ENCODE measurements at regions not wholly inside any gene's neighbourhood (a gene's known extent, or its start where the extent isn't known, plus 50 kb on each side); places are given as distances from the start of the nearest gene placed in this dataset.

DNA sequence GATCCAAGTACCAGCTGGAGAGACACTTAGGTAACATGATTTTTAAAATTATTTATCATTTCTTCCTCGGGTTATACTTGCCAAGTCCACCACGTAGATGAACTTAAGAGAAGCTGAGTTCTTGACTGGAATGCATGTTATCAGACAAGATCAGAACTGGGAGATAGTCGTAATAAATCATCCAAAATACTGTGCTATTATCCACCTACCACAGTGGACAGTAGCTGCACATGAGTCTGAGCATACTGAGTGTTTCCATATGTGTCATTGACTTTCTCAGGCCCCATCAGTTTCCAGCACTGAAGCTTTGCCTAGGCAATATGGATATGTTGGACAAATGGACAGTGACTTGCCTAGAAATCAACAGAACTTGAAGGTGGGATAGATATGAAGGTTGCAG is 77.9 kb upstream of the RRP15 start:
- TF ChIP-seq POLR2AphosphoS5 (IDR thresholded peaks at IDR 0.05; ENCODE audit: low read length) (no peak), POLR2A (IDR thresholded peaks at IDR 0.05; ENCODE audit: low read depth, low read length) (no peak), SUPT20H (IDR thresholded peaks at IDR 0.05; ENCODE audit: borderline replicate concordance, control insufficient read depth, low read depth, low read length) (no peak)
- TF ChIP-seq, protein P1, sequence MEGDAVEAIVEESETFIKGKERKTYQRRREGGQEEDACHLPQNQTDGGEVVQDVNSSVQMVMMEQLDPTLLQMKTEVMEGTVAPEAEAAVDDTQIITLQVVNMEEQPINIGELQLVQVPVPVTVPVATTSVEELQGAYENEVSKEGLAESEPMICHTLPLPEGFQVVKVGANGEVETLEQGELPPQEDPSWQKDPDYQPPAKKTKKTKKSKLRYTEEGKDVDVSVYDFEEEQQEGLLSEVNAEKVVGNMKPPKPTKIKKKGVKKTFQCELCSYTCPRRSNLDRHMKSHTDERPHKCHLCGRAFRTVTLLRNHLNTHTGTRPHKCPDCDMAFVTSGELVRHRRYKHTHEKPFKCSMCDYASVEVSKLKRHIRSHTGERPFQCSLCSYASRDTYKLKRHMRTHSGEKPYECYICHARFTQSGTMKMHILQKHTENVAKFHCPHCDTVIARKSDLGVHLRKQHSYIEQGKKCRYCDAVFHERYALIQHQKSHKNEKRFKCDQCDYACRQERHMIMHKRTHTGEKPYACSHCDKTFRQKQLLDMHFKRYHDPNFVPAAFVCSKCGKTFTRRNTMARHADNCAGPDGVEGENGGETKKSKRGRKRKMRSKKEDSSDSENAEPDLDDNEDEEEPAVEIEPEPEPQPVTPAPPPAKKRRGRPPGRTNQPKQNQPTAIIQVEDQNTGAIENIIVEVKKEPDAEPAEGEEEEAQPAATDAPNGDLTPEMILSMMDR (IDR thresholded peaks at IDR 0.05 in 2 of 3, conservative IDR thresholded peaks at IDR 0.05 in 1 of 3; ENCODE audit: control insufficient read depth in 2 of 3, extremely low read depth in 1 of 3, insufficient read depth in 1 of 3, low read depth in 3 of 3, low read length in 3 of 3), result no peak
